GM12878 (cell line): ENCODE measurements at regions not wholly inside any gene's neighbourhood (a gene's known extent, or its start where the extent isn't known, plus 50 kb on each side); places are given as distances from the start of the nearest gene placed in this dataset.
"Not testable (repeated sequence)": the region's sequence is repeated elsewhere in the genome, so short reads cannot be mapped to it uniquely, and the experiment has no call there.

ENCODE experiments used
- ATAC-seq: fragments of 200-7000 bp; cut with Tn5 transposase; 3 replicates; pipeline ENCODE4 v1.9.1; 2020; ENCODE audit warnings: mild to moderate bottlenecking, moderate library complexity
- BruUV-seq: library from RNA; stranded (reverse); fragments of 400-500 nt; replicated peaks from 2 replicates; lab custom pipeline; 2021; lab: Mats Ljungman, UMichigan
- CTCF ChIA-PET: fragments of 300-600 bp; sonication (Branson Sonifier 250); formaldehyde crosslinking; extraction: SDS; loops from one replicate; lab custom pipeline; 2021; ENCODE audit warnings: inconsistent platforms; lab: Yijun Ruan, JAX
- POLR2A ChIA-PET: fragments of 350-600 bp; formaldehyde crosslinking; extraction: SDS; loops from one replicate; lab custom pipeline; 2021; ENCODE audit warnings: inconsistent platforms; lab: Charles Lee
- RAD21 ChIA-PET: fragments of 300-600 bp; sonication (Branson Sonifier 250); formaldehyde crosslinking; loops from one replicate; lab custom pipeline; 2023; ENCODE audit warnings: antibody characterized with exemption; ENCODE audit not compliant: unreplicated experiment; lab: Charles Lee
- SMC1A ChIA-PET: fragments of 300-600 bp; sonication (Branson Sonifier 250); formaldehyde crosslinking; loops from one replicate; lab custom pipeline; 2023; ENCODE audit not compliant: unreplicated experiment, uncharacterized antibody; lab: Charles Lee
- DNase-seq: peaks from one replicate; pipeline ENCODE4 v3.0.0-alpha.2; 2011; ENCODE audit warnings: low read depth, low spot score
- FAIRE-seq: peaks from 3 replicates; lab custom pipeline; 2011; peaks lifted over from hg19 to GRCh38; lab: Jason Lieb, UNC
- H2AFZ ChIP-seq: 2 replicates; pipeline ENCODE4 v1.6.0; 2011; ENCODE audit warnings: low read depth, low read length, control low read depth; ENCODE audit not compliant: control insufficient read depth
- H3K27ac ChIP-seq: 2 replicates; pipeline ENCODE4 v1.5.1; 2011; ENCODE audit warnings: control low read depth; ENCODE audit not compliant: control insufficient read depth, insufficient read depth
- H3K27me3 ChIP-seq, 2 experiments: replicated peaks in 1 of 2; 2 replicates each; pipeline versions ENCODE4 v1.6.0 to v1.6.1; 2011; ENCODE audit warnings: low read length in 1 of 2; ENCODE audit not compliant: control insufficient read depth in 2 of 2, insufficient read depth in 2 of 2
- H3K36me3 ChIP-seq, 2 experiments: 2 replicates each; pipeline ENCODE4 v1.5.1; 2011; ENCODE audit warnings: low read length in 1 of 2; ENCODE audit not compliant: control insufficient read depth in 2 of 2, insufficient read depth in 2 of 2
- H3K4me1 ChIP-seq: 2 replicates; pipeline ENCODE4 v1.6.1; 2011; ENCODE audit warnings: mild to moderate bottlenecking, low read length, moderate library complexity, mixed read lengths; ENCODE audit not compliant: control insufficient read depth, insufficient read depth
- H3K4me2 ChIP-seq: 2 replicates; pipeline ENCODE4 v1.6.0; 2011; ENCODE audit warnings: control low read depth; ENCODE audit not compliant: control insufficient read depth, insufficient read depth
- H3K4me3 ChIP-seq: fragments of 200-600 bp; sonication (generic); 2 replicates; pipeline ENCODE4 v1.5.1; 2016
- H3K79me2 ChIP-seq: 2 replicates; pipeline ENCODE4 v1.6.0; 2011; ENCODE audit warnings: low read length; ENCODE audit not compliant: control insufficient read depth, insufficient read depth
- H3K9ac ChIP-seq: 2 replicates; pipeline ENCODE4 v1.8.0; 2011; ENCODE audit warnings: low read length, control low read depth, mixed read lengths; ENCODE audit not compliant: control insufficient read depth, insufficient read depth
- H3K9me3 ChIP-seq: replicated peaks from 3 replicates; pipeline ENCODE4 v1.5.1; 2011; ENCODE audit warnings: mild to moderate bottlenecking, low read length; ENCODE audit not compliant: control insufficient read depth, insufficient read depth
- H4K20me1 ChIP-seq: 2 replicates; pipeline ENCODE4 v1.6.0; 2011; ENCODE audit not compliant: control insufficient read depth, insufficient read depth
- WGBS: methylation state at CpG from one replicate; pipeline ENCODE4 v1.1.6; 2016; ENCODE audit warnings: low lambda C conversion rate; ENCODE audit not compliant: insufficient replicate concordance, insufficient coverage; ENCODE audit errors: missing lambda C conversion rate; 5-methylcytosine and 5-hydroxymethylcytosine counted together
- in situ Hi-C: fragments of 300-500 bp; cut with MboI; formaldehyde crosslinking; loops from 9 replicates; pipeline ENCODE4 v1.14.3; 2018; ENCODE audit warnings: mixed read lengths
- intact Hi-C: fragments of 100-400 bp; cut with micrococcal nuclease; formaldehyde crosslinking; loops from one replicate; pipeline ENCODE4 v1.14.2; 2022; ENCODE audit not compliant: unreplicated experiment

- H3K79me2 ChIP-seq, H2AFZ ChIP-seq, POLR2A ChIA-PET, in situ Hi-C loops, H3K9ac ChIP-seq, SMC1A ChIA-PET, BruUV-seq, FAIRE-seq, ATAC-seq, DNase-seq, intact Hi-C loops, H3K4me1 ChIP-seq, RAD21 ChIA-PET, H3K36me3 ChIP-seq, H3K4me3 ChIP-seq, H3K27ac ChIP-seq, H4K20me1 ChIP-seq, H3K9me3 ChIP-seq, CTCF ChIA-PET, H3K4me2 ChIP-seq, H3K27me3 ChIP-seq: not testable (repeated sequence)
- WGBS, result 85% methylated on average over 4 of the region's 4 CpGs
These were observed 198.1 kb upstream of the WSB1 start for GRCh38 chr17:27095821-27096220.

DNA sequence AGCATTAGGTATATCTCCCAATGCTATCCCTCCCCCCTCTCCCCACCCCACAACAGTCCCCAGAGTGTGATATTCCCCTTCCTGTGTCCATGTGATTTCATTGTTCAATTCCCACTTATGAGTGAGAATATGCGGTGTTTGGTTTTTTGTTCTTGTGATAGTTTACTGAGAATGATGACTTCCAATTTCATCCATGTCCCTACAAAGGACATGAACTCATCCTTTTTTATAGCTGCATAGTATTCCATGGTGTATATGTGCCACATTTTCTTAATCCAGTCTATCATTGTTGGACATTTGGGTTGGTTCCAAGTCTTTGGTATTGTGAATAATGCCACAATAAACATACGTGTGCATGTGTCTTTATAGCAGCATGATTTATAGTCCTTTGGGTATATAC is 194.6 kb upstream of the WSB1 start:
- in situ Hi-C loops, H3K36me3 ChIP-seq, BruUV-seq: not testable (repeated sequence)

GRCh38 chr17:27104605-27105221 is 189.2 kb upstream of the WSB1 start:
- ATAC-seq, FAIRE-seq, H3K79me2 ChIP-seq, POLR2A ChIA-PET, H3K27ac ChIP-seq, H3K9me3 ChIP-seq, intact Hi-C loops, RAD21 ChIA-PET, H3K4me1 ChIP-seq, H4K20me1 ChIP-seq, H3K36me3 ChIP-seq, CTCF ChIA-PET, in situ Hi-C loops, H3K9ac ChIP-seq, H3K4me3 ChIP-seq, H2AFZ ChIP-seq, BruUV-seq, DNase-seq, SMC1A ChIA-PET, H3K27me3 ChIP-seq, H3K4me2 ChIP-seq: not testable (repeated sequence)
- 66% methylated on average over 28 of the region's 31 CpGs for WGBS

More for the DNA sequence above, 194.6 kb upstream of the WSB1 start:
- H3K27ac ChIP-seq, DNase-seq, H4K20me1 ChIP-seq, H3K4me3 ChIP-seq, SMC1A ChIA-PET, H3K79me2 ChIP-seq, H3K4me2 ChIP-seq, FAIRE-seq, H2AFZ ChIP-seq, H3K9me3 ChIP-seq, CTCF ChIA-PET, ATAC-seq, intact Hi-C loops, H3K4me1 ChIP-seq, H3K9ac ChIP-seq, RAD21 ChIA-PET, H3K27me3 ChIP-seq, POLR2A ChIA-PET: not testable (repeated sequence)
- WGBS, result 100% methylated on average over 1 of the region's 2 CpGs
